ENCODE measurements at regions not wholly inside any gene's neighbourhood (a gene's known extent, or its start where the extent isn't known, plus 50 kb on each side); places are given as distances from the start of the nearest gene placed in this dataset.

DNA sequence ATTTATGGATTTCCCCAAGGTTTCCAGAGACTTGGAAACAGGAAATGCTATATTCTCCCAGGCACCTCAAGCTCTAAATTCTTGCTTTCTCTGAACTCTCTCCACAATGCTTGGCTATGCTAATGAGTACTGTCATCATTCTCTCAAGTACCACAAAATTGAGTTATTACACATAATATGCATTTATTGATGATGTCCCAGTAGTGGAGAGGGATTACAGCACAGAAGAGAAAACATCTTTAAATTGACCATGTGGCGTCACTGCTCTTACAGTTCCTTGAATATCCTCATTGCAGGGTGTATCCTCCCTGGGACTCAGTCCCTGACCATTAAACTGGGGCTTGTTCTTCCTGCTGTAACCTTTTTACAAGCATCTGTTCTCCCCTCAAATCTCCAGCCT is 681.1 kb upstream of the FANCL start:
- TF ChIP-seq, protein P1, sequence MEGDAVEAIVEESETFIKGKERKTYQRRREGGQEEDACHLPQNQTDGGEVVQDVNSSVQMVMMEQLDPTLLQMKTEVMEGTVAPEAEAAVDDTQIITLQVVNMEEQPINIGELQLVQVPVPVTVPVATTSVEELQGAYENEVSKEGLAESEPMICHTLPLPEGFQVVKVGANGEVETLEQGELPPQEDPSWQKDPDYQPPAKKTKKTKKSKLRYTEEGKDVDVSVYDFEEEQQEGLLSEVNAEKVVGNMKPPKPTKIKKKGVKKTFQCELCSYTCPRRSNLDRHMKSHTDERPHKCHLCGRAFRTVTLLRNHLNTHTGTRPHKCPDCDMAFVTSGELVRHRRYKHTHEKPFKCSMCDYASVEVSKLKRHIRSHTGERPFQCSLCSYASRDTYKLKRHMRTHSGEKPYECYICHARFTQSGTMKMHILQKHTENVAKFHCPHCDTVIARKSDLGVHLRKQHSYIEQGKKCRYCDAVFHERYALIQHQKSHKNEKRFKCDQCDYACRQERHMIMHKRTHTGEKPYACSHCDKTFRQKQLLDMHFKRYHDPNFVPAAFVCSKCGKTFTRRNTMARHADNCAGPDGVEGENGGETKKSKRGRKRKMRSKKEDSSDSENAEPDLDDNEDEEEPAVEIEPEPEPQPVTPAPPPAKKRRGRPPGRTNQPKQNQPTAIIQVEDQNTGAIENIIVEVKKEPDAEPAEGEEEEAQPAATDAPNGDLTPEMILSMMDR (IDR thresholded peaks at IDR 0.05): no peak
- TF ChIP-seq EZH2 (IDR thresholded peaks at IDR 0.05; ENCODE audit: borderline replicate concordance, insufficient read depth, low read depth, low read length, poor library complexity, severe bottlenecking): no peak
